GM18868 (cell line): ENCODE measurements at regions not wholly inside any gene's neighbourhood (a gene's known extent, or its start where the extent isn't known, plus 50 kb on each side); places are given as distances from the start of the nearest gene placed in this dataset.

Experiments used
- ATAC-seq: cut with Tn5 transposase; IDR thresholded peaks from one replicate; pipeline ENCODE4 v1.9.1; 2021; ENCODE audit warnings: mild to moderate bottlenecking, moderate library complexity; ENCODE audit not compliant: unreplicated experiment

DNA sequence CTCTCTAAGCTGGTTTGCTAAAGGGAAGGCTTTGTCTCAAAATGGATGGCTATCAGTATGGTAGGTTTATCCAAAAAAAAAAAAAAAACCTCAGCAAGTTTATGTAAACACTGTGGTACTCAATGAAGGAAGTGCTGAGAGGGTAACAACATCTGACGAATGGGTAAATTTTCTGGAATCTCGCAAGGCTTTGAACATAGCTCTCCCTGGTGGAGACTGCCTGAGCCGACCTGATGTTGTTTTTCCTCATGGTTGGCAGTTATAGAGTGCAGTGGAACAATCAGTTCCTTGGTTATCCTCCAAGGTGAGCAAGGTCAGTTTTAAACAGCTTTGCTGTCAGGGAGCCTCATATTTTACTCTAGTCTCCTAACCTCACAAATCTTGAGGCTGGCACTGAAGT, 94.6 kb downstream of the ZPLD1 start:
- ATAC-seq, result no peak

DNA sequence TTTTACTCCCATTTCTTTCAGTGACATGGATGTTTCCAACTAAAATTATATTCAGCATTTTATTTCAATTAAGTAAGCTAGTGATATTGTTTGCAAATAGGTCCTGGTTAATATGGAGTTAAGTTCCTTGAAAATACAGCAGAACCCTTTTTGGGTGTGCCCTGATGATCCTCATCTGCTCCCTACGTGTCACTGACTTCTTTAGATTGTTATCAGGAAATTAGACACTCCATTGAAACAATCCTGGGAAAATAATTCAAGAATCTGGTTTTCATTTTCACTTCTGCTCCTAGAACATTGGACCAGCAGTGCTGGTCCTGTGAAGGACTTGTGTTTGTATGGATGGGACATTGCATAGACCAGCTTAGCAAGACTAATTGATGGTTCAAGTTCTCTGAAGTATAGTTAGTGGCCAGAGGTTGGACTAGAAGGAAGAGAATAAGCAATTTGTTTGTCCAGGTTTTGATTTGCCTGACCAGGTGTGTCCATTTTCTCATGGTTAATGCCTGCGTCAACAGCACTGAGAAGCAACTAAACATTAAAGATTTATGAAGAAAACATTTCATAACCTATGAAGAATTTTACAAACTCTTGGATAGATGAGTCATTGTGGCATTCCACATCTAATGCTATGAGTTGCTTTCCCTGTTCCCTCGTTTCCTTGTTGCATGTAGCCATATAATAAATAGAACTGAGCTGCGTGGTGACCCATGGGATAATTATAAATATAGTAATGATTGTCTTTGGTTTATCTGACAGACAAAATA, 95.8 kb downstream of the ZPLD1 start:
- no peak for ATAC-seq

DNA sequence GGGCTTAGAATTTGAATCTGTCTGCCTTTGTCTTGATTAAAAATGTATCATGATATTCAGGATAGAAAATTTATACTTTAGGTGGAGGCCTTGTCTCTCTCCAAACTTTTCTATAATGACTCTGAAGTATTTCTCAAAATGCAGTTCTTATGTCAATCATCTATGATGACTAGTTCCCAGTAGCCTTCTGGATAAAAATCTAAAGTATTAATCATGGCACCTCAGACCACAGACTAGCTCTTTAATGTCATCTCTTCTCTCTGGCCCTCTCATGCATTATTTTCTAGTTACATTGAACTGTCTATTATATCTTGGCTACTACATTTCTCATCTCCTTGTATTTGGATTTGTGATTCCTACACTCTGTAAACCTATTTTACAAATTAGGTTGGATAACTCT, 96.9 kb downstream of the ZPLD1 start:
- no peak for ATAC-seq

DNA sequence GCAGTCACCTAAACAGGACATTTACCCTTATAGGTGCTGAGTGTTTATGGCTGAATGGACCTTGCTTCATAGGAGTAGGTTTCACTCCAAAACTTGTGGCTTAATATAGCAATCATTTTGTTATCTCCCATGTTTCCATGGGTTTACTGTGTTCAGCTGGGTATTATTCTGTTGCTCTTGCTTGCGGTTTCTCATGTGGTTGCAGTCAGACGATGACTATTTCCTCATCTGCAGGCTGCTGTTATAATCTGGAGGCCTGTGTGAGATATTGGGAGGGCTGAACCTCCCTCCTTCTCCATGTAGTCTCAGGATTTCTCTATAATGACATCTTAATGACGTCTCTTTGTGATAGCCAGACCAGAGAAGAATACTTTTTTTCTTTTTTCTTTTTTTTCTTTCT, 98.1 kb downstream of the ZPLD1 start:
- ATAC-seq, result peak; percentile 39

DNA sequence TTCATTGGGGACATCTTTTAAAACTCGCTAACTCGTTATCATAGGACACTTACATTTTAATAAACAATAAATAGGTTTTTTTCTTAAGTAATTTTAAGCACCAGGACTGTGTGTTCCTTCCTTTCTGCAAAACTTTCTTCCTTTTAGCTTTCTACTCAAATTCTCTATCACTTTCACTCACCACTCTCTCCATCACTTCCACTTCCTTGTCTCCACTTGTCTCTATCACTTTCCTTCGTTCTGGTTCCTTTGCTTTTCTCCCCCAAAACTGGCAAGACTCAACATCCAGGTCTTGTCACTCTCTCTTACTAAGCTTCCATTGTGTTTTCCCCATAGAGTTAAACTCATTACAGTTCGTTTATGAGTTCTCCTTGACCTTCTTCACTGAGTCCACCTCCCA, 99.0 kb downstream of the ZPLD1 start:
- ATAC-seq, result no peak

DNA sequence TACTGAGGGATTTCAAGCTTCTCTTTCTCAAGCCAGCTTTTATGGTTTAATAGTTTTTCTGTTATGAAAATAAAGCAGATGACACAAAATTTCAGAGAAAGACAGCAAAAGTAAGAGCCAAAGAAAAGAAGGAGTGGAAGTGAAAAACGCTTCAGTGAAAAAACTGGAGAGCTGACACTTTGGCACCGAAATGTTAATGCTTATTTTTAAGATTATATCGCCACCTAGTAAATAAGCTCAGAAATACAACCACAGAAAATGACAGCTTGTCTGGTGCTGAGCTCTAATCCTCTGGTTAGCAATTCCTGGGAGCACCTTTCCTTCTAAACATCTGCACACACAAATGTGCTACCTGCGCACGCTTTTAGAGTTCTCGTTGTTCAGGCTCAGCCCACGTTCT, 101.6 kb downstream of the ZPLD1 start:
- no peak for ATAC-seq

DNA sequence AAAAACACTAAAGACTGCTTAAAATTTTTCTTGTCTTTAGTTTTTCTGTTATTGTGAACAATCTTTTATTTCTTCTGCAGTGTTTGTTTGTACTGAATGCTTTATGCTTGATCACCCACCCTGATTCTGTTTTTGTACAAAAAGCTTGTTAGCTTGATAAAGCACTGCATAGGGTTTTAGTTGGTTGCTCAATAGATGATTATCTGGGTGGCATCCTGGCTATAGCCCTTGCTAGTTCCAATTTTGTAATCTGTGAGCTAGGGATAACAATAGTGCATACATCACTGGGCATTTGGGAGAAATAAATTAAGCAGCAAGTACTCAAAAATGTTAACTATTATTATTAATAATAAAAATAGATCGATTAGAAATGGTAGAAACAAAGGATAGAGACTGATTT, 102.3 kb downstream of the ZPLD1 start:
- no peak for ATAC-seq

DNA sequence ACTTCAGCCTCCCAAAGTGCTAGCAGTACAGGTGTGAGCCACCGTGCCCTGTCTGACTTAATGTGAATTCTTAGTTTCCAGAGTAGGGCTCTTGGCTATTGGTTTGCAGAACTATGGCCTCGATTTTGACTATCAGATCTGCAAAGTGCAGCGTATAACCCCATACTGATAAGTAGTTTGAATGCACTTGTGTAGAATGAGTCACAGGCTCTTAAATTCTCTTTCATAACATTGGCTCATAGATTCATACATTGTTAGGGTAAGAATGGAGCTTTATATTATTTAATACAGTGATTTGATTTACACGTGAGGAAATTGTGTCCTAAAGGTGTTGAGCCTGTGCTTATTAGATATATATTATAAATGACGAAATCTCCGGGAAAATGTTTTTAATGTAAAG, 109.9 kb downstream of the ZPLD1 start:
- ATAC-seq, result no peak

DNA sequence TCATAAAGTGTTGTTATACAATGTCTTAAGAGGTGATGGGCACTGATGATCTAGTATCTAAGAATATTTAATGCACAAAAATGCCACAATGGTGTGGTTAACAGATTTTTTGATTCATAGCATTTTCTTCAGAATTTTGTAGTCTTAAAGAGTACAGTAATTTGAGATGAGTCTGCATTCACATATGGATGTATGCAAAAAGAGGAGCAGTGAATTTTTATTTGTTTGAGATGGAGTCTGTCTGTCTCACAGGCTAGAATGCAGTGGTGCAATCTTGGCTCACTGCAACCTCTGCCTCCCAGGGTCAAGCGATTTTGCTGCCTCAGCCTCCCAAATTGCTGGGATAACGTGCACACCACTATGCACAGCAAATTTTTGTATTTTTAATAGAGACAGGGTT, 110.5 kb downstream of the ZPLD1 start:
- ATAC-seq, result no peak

DNA sequence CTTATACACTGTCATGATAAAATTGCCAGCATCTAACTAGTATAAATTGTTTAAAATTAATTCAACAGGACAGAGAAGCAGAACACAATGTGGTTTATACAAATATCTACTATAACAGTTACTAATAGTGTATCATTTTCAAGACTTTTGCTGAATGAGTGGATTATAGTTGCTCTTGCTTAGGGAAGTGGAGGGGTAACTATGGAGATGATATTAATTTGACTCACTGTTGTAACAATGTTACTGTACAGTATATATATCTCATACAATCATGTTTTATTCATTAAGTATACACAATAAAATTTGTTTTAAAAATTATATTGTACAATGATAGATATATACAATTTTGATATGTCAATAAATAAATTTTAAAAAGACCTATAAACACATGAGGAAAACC, 119.1 kb downstream of the ZPLD1 start:
- no peak for ATAC-seq

DNA sequence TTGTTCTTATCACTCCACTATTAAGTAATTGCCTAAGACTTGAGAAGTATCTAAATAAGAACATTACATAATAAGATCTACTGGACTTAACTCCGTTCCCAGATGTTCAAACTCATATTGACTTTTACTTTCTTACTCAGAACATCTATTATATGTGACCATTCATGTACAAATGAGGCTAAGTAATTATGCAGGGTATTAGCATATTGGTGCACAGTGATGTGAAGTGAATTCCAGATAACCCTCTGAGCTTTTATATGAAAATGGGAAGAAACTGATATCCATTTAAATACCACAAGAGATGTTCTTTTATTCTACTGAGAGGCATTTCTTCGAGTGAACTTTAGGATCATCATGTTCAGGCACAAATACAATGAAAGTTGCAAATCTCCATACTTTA, 135.7 kb downstream of the ZPLD1 start:
- no peak for ATAC-seq

DNA sequence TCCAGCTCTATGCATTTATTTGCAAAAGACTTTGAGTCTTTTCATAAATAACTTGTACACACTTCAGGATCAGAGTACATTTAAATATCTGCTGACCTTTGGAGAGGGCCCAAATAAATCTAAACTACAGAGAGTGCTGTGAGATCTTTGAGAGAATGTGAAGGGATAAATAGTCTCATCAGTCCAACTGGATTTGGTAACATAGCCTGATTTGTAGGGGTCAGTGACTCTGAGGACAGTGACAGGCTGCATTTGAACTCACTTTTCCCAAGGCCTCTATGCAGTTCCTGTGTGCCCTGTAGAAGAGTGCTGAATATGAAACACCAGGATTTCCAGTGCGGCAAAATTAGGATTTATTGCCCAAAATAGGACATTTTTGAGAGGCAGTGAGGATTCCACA, 136.2 kb downstream of the ZPLD1 start:
- ATAC-seq, result no peak

DNA sequence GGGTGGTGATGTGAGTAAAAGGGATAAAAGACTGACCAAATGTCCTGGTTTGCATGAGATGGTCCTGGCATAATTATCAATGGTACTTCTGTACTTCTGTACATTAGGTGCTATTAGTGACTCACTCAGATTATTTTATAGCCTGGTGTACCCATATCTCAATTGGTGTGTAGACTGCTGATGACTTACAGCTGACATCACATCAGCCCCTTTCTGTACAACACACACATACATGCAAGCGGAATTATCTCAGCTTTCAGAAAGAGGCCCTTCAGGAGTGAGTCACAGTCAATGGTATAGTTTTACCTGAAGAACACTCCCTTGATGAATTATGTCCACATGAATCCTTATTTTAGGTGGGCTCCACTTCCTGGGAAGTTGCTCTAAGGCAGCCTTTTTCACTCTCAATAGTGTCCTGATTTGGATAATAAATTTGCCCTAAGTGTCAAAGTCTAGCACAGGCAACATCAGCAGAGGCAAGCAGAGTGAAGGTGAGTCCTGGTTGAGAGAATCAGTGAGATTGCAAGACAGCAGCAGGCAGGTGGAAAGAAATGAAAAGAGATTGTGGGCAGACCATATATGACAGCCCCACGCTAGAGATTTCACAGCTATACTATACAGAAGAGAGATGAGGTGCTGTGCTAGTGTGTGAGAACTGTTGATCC, 137.0 kb downstream of the ZPLD1 start:
- ATAC-seq, result no peak

DNA sequence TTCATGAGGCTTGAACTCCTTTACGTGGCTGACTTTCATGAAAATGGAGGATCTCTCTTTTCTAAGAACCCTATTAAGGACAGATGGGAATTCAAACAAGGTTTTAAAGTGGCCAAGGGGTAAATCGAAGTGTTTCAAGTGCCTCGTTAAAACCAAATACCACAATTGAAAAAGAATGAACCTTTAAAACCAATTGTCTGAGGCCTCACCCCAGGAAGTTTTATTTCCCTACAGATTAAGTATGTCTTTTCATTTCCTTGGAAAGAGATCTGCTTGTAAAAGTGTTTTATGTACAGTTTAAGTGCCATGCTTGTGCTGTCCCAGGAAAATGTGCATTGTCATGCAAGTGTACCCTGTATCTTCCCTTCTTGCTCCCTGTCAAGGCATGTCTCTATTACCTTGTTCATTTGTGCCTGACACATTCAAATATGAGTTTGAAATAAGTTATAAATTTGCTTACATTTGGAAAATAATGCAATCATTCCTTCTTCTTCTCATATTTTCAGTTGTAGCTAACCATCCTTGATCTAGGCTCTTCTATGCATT, 138.7 kb downstream of the ZPLD1 start:
- ATAC-seq, result no peak

DNA sequence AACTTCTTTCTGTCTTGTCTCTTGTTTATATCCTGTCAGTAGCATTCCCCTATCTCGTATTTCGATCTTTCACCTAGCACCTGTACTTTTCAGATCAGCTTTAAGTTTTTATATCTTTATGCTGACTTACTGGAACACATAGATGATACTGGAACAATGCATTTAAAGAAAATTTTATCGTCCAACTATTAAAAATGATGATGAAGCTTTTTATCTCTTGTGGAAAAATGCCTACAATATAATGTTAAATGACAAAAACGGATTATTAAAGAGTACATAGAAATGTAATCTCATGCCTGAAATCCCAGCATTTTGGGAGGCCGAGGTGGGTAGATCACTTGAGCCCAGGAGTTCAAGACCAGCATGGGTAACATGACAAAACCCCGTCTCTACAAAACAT, 139.5 kb downstream of the ZPLD1 start:
- ATAC-seq, result no peak

DNA sequence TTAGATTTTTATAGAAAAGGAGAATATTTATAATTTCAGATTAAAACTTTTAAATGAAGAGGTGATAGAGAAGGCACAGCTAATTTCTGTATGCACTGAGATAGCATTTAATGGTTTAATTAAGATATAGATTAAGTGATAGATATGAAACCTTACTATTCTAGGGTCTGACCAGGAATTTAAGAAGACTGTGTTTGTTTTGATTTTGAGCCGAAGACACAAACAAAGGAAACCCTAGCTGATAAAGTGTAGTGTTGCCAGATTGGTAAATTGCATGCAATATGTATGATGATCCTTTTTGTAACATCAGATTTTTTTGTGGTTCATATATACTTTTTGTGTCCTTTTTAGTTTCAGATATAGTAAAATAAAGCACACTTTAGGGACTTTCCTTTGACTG, 141.8 kb downstream of the ZPLD1 start:
- no peak for ATAC-seq

DNA sequence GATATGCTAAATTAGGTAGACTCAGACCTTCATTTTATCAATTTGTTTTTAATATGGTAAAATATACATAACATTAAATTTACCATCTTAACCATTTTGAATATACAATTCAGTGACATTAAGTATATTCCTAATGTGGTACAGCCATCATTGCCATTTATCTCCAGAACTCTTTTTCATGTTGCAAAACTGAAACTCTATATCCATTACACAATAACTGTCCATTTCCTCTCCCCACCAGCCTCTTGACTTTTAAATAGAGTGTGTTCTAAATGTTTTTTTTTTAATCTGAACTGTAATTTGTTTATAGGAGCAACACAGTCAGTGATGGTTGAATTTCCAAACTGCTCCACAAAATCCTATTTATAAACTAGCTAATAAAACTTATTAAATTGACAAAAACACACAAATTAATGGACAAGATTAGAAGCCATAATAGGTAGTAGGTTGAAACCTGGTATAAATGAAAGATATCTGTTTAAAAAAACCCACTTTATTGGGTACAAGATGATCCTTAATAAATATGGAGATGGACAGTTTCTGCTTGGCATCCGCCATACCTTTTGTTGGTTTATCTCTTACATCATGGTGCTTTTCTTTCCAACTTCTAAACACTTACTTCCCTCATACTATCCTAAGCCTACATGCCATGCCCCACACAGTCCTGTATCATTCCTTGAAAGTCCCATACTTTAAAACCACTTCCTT, 142.4 kb downstream of the ZPLD1 start:
- no peak for ATAC-seq

DNA sequence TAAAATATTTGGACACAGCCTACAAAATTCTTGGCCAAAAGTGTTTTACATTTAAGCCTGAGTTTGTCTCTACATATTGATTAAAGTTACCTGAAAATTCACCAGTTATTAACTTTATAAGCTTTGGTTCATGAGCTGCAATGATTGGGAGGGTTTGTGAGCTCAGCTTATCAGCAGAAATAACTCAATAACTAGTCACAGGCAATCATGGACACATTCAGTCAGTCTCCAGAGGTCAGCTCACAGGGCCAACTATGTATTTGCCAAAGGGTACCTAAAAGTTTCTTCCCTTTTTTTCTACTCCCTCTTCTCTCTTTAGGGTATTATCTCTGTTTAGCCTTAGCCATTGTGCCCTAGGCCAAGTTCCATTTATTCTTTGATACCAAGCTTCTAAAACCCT, 145.9 kb downstream of the ZPLD1 start:
- ATAC-seq, result no peak

DNA sequence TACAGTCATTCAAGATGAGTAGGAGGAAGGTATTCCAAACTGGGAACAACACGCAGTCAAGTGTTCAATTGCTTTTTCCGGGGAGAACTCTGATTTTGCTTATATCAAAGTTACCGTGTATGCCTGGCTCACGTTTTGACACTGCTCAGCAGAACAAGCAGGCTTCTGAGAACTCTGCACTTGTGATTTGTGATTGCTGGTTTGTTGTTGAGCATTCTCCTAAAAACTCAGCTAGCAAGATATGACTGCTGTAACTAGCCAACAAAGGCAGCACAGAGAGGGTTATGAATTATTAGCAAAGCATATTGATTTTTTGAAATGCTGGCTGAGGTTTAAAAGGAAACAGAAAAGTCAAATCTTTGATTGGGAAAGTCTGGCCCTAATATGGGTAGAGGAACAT, 151.7 kb downstream of the ZPLD1 start:
- ATAC-seq, result no peak

DNA sequence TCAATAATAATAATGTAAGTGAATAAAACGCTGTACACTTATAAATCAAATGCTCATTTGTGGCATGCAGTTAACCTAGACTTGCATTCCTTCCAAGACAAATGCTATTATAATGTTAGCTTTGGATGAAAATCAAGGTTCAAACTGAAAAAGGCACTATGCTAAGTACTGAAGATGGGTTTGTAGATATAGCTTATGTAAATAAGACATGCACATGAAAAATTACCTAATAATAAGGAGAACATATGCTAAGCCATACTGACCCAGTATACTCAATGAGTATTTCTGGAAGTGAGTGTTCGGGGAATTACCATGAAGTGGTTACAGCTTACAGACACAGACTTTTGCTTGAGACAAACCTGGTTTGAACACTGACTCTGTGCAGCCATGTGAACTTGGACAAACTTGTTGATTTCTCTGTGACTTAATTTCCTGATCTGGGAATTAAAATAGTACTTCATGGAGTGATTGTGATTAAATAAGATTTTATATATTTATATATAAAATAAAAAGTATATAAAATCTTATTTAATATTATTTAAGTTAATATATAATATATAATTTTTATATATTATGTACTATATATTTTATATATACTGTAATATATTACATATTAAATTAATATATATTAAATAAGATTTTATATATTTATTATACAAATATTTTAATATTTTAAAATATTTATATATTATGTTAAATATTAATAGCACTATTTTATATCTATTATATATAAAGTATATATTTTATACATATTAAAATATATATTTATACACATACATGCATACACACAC, 159.2 kb downstream of the ZPLD1 start:
- peak; percentile 76 for ATAC-seq

DNA sequence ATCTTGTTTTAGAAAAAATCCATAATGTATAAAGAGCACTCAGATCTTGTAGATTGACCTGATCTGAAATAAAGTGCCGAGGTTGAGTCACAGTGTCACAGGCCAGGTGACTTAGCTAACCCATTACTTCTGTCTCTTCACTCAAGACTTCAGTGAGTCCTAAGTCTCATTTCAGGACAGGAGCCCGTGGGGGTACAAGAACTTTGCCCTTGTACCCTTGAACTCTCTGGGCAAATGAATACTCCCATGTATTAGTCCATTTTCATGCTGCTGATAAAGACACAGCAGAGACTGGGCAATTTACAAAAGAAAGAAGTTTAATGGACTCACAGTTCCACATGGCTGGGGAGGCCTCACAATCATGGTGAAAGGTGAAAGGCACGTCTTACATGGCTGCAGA, 160.2 kb downstream of the ZPLD1 start:
- ATAC-seq, result no peak
